Adrenal gland (tissue), 5 donors: ENCODE measurements at regions not wholly inside any gene's neighbourhood (a gene's known extent, or its start where the extent isn't known, plus 50 kb on each side); places are given as distances from the start of the nearest gene placed in this dataset.

ENCODE experiments used
- CTCF ChIP-seq, 6 experiments: fragments of 450-650 bp in 4 of 6; fragments of 200-600 bp in 2 of 6; sonication (generic) in 1 of 6; IDR thresholded peaks; 1 replicate in 5 of 6; 2 replicates in 1 of 6; pipeline versions ENCODE4 v1.5.1 to v1.8.0; 2016 to 2021; ENCODE audit warnings: antibody characterized with exemption in 6 of 6, mild to moderate bottlenecking in 2 of 6, moderate library complexity in 1 of 6
- POLR2A ChIP-seq, 2 donors: fragments of 450-650 bp; IDR thresholded peaks; one replicate each; pipeline ENCODE4 v1.6.1; 2017; ENCODE audit warnings: antibody characterized with exemption in 2 of 2, mild to moderate bottlenecking in 2 of 2, moderate library complexity in 1 of 2
- donor health status: DM: no; HTN: no; CAD: no.

- TF ChIP-seq CTCF (IDR thresholded peaks at IDR 0.05), result no peak
- TF ChIP-seq POLR2A (IDR thresholded peaks at IDR 0.05), result no peak
Measured at GRCh38 chr3:38985581-38985980, 66.2 kb downstream of the SCN11A start.
